LNCAP (cell line): ENCODE measurements at regions not wholly inside any gene's neighbourhood (a gene's known extent, or its start where the extent isn't known, plus 50 kb on each side); places are given as distances from the start of the nearest gene placed in this dataset.

ENCODE experiments used
- CTCF ChIP-seq: fragments of 450-650 bp; IDR thresholded peaks from 2 replicates; pipeline ENCODE4 v1.5.1; 2017; ENCODE audit warnings: mild to moderate bottlenecking

GRCh38 chr6:74942130-74942529 is 263.7 kb downstream of the COL12A1 start:
- no peak for TF ChIP-seq CTCF

GRCh38 chr6:74941424-74941823 is 264.4 kb downstream of the COL12A1 start:
- TF ChIP-seq CTCF: no peak

GRCh38 chr6:74939721-74940620 is 265.9 kb downstream of the COL12A1 start:
- no peak for TF ChIP-seq CTCF

GRCh38 chr6:74939151-74939708 is 266.6 kb downstream of the COL12A1 start:
- no peak; the same call in 1 of the 2 replicates for TF ChIP-seq CTCF

GRCh38 chr6:74937936-74938335 is 267.9 kb downstream of the COL12A1 start:
- TF ChIP-seq CTCF: no peak

DNA sequence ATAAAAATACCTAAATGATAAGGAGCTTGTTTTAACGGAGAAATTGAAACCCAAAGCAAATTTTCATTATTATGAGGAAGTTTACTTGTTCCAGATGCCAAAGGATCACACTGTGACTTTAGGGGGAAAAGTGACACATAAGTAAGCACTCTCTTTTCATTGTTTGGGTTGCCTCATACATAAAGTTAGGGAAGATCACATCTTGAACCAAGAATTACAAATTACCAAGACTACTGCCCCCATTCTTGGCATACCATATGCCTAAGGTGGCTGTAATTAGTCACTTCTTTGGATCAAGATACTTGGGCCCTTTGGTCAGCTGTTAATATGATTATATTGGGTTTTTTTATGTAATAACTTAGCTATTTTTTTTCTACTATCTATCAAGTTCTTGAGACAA is 269.0 kb downstream of the COL12A1 start:
- TF ChIP-seq CTCF: no peak

GRCh38 chr6:74932232-74932888 is 273.5 kb downstream of the COL12A1 start:
- TF ChIP-seq CTCF: no peak
